ENCODE measurements at regions not wholly inside any gene's neighbourhood (a gene's known extent, or its start where the extent isn't known, plus 50 kb on each side); places are given as distances from the start of the nearest gene placed in this dataset.

GRCh38 chr2:146228020-146228393, 1616.8 kb upstream of the ACVR2A start:
- DNase-seq (ENCODE audit: low spot score) = no peak

- no peak for DNase-seq (ENCODE audit: low spot score)
Observed at GRCh38 chr2:146227152-146228019, 1617.4 kb upstream of the ACVR2A start.

- no peak for DNase-seq (ENCODE audit: low spot score)
Observed at GRCh38 chr2:146226077-146226476, 1618.8 kb upstream of the ACVR2A start.

GRCh38 chr2:146221826-146222225, 1623.0 kb upstream of the ACVR2A start:
- DNase-seq (ENCODE audit: low spot score) = no peak

GRCh38 chr2:146220957-146221356, 1623.9 kb upstream of the ACVR2A start:
- DNase-seq (ENCODE audit: low spot score) = no peak

DNA sequence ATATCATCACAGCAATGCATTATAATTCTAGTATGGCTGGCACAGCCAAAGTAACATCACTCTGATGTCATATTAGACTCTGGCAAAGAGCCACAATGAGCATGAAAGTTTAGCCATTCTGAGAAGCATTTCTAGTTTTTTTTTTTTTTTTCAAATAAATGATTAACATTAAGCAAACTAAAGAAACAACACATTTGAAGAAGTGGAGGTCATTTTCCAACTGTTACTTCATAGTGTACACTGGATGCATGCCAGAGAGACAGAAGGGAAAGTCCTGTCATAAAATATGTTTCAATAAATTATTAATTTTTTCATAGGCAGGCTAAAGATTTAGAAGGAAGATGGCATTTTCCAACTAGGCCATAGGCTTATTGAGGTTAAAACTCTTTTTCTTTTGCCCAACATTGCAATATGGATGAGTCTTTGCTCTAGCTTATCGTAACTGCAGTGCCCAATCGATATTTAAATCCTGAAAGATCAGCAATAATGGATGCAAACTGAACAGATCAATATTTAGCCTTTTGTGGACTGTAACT, 1630.4 kb upstream of the ACVR2A start:
- no peak for DNase-seq (ENCODE audit: low spot score)

DNA sequence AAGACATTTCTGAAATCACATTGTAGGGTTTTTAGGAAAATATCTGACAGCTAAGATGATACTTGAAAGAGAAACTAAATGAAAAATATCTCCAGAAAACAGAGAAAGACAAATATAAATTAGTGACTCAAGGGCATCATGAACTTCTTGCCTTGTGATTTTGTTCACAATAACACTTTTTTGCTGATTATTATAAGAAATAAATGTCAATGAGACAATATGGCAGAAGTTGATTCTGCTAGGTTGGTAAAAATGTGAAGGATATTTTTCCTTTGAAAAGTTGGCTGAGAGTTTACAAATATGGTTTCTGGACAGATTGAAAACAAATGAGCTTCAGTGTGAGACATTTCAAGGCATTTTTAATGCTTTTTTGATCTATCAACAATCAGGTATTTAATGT, 1631.2 kb upstream of the ACVR2A start:
- no peak for DNase-seq (ENCODE audit: low spot score)

DNA sequence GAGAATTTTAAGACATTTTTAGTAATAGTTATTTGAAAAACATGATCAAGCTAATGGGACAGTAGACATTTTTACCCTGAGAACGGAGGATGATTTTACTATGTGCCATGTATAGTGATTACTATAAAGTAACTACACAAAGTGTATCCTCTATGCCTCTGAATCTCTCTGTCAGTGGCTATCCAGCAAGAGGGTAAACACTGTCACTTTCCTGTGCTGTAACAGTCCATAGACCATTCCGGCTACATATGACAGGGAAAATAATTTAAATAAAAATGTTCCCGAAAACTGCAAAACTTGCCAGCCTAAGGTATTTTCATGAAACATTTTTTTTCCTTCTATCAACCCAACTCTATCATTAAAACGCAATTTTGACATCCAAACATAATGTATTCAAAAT, 1632.2 kb upstream of the ACVR2A start:
- DNase-seq (ENCODE audit: low spot score) = no peak

DNA sequence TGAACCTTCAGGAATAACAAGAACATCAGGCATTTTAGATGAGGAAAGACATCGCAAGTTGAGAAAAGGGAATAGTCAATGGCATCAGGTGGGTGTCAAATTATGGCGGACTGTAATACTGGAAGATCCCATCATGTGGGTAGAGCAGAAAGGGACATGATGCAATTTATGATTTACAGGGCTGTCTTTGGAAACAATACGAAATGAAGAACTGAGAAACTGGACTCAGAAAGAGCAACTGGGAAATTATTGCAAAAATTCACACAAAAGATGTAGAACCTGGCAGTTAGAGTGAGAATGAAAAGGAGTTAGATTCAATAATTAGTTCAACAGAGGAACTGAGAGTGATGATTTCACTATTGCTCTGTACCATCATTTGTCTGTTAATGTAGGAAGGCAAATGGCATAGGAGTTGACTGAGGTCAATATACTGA, 1635.0 kb upstream of the ACVR2A start:
- DNase-seq (ENCODE audit: low spot score) = no peak

DNA sequence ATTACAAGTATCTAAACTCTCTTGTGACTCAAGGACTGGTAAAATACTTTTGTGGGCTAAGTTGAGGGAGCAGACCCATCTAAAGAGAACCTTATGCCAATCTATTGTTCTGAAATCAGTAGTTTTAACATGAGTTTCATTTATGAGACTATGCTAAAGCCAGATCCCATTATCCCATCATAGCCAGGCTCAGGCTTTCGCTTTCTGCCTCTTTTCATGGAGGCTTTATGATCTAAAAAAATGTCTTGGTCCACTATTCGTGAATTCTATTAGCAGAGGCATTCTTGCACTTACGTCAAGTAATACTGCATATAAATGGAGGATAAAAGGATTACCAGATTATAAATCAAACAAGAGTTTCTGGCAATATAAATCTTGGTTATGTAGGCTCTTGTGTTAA, 1636.9 kb upstream of the ACVR2A start:
- DNase-seq (ENCODE audit: low spot score) = no peak

- DNase-seq (ENCODE audit: low spot score) = no peak
Observed at GRCh38 chr2:146207417-146207816, 1637.4 kb upstream of the ACVR2A start.

GRCh38 chr2:146203064-146203624, 1641.7 kb upstream of the ACVR2A start:
- DNase-seq (ENCODE audit: low spot score) = no peak

- DNase-seq (ENCODE audit: low spot score) = no peak
Observed at GRCh38 chr2:146193619-146194018, 1651.2 kb upstream of the ACVR2A start.

DNA sequence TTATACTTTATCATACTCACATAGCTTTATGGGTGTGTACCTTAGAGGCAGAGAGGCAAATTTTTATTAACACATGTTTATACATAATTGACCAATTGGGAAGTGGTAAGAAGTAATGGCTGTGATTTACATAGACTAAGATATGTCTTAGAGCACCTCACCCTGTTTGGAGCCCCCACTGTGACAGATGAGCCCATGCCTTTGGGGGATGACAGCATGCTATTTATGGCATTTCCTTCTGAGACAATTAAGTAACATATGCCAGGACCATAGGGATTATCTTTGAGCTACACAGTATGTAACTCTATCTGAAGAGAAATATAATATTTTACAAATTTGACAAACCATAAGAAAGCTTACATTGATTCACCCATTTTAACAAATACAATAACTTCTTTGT, 1655.3 kb upstream of the ACVR2A start:
- no peak for DNase-seq (ENCODE audit: low spot score)

DNA sequence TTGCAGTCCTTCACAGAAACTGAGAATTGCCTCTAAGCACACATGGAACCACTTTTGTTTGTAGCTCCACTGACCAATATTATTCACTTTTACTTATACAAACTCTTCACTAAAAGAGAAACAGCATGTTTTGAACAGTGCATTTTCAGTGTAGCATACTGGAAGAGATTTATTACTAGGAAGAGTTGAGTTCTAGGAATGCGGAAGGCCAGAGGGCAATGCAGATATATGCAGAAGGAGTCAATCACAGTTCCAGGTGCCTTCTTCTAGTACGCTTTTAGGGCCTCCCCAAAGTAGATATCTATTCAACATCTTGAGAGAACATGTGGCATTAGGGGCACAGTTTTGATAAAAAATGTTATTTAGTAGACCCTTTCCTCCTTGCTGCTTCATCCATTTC, 1654.0 kb upstream of the ZEB2 start:
- DNase-seq (ENCODE audit: low spot score) = no peak

GRCh38 chr2:146161256-146161882, 1641.5 kb upstream of the ZEB2 start:
- no peak for DNase-seq (ENCODE audit: low spot score)

DNA sequence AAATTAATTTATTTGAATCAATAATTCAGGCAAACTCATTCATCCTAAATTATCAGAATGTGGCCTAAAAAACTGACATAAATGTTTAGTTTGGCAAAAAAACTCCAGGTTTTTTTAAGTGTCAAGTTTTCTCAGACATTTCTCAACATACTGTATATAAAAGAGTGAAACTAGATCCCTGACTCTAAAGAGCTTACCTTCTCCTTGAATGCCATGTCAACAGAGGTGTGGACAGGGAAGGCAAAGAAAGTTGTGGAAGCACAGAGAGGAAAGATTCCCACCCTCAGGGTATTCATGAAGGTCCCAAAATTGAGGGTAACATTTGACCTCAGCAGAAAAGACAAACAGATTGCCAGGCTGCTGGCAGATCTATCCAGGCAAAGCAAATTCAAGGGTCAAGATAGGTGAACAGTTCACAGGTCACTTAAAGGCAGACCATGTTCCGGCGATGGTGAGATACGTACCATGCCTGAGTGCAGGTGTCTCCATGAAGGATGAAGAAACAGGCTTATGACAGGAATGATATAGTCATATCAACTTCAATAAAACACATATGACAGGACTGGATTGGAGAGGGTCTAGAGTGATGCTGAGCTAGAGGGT, 1638.3 kb upstream of the ZEB2 start:
- DNase-seq (ENCODE audit: low spot score) = no peak

DNA sequence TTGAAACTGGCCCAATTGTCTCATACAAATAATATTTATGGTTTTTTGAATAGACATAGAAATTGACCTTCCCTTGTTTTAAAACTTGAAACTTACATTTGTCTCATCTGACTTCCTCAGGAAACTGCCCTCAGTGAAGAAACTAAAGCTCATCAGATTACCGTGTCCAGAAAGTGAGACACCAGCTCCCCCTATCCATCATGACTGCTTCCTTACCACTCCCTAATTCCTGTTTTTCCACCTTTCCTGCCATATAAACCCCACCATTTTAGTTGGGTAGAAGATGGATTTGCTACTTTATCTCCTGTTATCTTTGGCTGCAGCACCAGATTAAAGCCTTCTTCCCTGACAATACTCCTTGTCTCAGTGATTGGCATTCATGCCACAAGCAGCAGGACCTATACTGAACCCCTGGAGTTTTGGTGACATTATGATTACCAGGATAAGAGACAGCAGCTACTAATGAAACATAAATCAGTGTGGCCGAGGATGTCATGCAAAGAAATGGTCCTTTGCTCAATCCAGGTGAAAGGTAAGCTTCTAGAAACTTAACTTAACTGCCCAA, 1627.6 kb upstream of the ZEB2 start:
- no peak for DNase-seq (ENCODE audit: low spot score)

GRCh38 chr2:146143971-146144370, 1624.1 kb upstream of the ZEB2 start:
- DNase-seq (ENCODE audit: low spot score) = no peak

DNA sequence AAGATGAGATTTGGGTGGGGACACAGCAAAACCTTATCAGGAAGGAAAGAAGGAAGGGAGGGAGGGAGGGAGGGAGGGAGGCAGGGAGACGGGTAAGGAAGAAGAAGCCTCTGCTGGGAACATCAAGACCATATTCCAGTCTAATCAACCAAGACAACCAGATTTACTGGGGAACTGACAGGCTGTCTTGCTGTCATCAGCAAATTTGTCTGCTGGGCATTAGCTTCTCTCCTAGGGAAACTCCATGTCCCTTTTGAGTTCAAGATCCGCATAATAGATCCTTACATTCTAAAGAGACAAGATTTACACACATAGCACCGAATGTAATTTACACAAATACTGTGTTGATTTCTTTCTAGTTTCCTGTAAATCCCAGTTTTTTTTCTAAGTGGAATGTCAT, 1618.9 kb upstream of the ZEB2 start:
- no peak for DNase-seq (ENCODE audit: low spot score)

DNA sequence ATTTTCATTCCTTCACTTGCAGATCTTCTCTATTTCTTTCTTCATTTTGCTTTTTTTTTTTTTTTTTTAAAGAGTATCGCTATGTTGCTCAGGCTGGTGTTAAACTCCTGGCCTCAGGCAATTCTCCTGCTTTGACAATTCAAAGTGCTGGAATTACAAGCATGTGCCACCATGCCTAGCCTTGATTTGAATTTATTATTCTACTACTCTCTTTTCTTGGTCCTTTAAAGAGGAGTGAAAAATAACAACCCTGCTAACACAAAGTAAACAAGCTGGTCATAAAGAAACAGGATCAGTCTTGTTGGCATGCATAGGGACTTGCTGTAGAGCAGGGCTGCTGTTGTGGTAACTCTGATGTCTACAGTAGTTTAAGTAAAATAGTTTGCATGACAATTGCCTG, 1615.3 kb upstream of the ZEB2 start:
- no peak for DNase-seq (ENCODE audit: low spot score)

DNA sequence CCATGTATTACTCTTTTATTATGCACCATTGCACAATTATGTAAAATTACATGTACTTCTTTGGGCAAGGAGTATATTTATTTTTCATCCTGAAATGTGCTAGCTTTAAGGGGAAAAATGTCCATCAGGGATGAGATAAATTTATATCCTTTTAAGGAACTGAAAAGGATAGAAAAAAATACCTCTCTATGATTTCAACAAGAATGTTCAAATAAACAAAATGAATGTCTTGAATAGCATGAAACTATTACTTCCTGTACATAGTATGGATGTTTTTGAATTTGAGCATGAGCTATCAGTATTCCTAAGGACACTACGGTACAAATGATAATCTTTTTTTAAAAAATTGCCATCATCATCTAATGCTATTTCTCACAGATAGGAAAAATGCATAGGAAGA, 1611.9 kb upstream of the ZEB2 start:
- DNase-seq (ENCODE audit: low spot score) = no peak

Data from SW480 (cell line).